NCI-H526 treated with DMSO at 0.1 percent for 48 hours (cell line): ENCODE measurements at regions not wholly inside any gene's neighbourhood (a gene's known extent, or its start where the extent isn't known, plus 50 kb on each side); places are given as distances from the start of the nearest gene placed in this dataset.

Experiments used
- DNase-seq: peaks from one replicate; lab custom pipeline; 2025; lab: John Stamatoyannopoulos, UW

DNA sequence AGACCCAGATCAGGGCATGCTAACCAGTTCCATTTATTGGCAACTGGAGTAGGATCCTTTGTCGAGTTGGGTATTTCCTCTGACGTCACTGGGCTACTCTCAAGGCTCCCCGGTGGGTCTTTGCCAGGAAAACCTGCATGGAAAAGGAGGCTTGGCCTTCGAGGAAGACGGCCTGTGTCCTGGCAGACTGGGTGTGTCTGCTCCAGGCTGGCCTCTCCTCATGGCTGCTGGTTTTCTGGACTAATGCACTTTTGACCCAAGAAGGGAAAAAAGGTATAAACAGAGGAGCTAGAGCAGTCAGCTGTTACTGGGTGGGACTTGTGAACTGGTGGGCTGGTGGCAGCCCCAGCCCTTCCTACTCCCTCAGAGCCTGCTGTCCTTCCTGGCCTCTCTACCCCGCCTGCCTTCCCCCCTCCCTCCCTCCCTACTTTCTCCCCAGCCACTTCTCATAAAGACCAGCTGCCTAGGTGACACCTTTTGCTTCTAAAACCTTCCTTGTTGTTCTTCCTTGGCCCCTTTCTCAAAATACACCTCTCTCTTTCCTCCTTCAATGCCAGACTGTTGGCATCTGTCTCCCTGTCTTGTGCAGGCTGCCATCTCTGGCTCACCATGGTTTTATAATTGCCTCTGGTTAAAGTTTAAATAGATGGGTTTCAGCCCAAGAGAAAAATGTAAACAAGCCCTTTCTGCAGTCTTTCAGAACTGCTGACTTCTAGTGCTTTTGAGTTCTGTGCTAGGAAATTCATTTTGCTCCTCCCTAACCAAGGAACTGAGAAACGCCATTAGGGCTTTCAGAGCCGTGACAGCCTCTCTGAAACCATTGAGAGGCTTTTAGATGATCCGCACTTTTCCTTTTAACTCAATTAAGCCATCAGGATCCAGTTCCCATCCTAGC lies 101.8 kb upstream of the MKLN1 start:
- DNase-seq: no peak

DNA sequence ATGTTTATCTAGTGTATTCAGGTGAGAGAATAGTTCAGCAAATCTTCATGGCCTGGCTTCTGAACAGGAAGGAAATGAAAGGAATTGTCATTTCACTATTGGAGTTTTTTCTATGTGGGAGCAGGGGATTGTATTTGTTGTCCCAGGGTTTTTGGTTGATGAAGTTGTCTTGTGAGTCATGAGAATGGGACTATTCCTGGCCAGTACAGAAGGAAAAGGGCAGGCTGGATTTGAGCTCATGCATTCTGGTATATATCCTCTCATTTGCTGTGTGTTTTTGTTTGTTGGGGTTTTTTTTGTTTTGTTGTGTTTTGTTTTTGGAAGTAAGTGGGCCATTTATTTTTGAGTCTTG lies 101.2 kb upstream of the MKLN1 start:
- DNase-seq: no peak

DNA sequence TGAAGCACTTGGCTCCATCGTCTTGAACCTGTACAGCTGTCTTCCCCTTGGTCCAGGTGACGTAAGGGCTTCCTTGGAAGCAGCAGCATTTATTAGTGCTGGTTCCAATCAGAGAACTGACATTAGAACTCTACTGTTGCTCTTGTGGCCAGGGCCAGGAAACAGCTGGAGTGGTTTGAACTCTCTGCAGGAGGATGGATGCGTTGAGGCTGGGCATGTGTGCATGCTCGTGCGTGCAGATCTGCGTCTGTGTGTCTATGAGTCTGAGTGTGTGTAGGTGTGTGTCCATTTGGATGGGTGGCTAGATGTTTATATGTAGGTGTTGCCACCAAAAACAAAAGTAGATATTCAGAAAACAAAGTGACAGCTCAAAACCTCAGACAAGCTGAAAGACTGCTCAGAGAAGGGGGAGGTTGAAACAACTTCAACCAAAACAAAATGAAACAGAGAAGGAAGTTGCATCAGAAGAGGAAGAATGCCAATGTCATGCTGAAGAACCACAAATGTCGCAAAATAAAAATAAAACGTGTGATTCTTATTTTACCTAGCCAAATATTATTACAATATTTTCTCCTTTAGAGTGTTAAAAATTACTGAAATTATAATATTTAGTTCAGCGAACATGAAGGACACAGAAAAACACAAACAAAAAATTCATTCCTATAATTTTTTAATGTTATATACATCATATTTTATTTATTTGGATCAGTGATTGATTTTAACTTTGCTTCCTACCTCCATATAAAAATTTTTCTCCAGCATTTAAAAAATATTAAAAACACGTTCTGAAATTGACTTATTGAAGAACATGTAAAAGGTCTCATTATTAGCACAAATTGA lies 96.1 kb upstream of the MKLN1 start:
- DNase-seq: no peak

DNA sequence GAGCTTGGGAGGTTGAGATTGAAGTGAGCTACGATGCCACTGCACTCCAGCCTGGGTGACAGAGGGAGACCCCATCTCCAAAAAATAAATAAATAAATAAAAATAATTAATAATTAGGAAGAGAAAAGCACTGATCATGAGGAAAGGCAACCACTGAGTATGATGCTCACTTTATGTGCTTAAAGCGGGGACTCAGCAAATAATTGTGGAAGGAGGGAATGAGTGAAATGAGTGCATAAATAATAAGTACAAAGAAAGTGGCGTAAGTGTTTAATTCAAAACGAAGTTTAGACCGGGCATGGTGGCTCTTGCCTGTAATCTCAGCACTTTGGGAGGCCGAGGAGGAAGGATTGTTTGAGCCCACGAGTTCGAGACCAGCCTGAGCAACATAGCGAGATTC lies 94.9 kb upstream of the MKLN1 start:
- DNase-seq: no peak

DNA sequence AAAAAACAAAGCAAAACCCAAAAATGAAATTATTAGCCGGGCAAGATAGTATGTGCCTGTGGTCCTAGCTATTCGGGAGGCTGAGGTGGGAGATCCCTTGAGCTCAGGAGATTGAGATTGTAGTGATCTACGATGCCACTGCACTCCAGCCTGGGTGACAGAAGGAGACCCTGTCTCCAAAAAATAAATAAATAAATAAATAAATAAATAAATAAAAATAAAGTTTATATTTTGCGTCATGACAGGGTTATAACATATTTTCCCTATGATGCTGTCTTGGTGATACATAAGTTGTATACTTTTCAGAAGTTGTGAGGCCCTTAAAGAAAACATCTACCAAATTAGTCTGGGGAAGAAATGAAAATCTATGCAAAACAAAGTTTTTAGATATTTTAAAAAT lies 94.5 kb upstream of the MKLN1 start:
- DNase-seq: no peak

DNA sequence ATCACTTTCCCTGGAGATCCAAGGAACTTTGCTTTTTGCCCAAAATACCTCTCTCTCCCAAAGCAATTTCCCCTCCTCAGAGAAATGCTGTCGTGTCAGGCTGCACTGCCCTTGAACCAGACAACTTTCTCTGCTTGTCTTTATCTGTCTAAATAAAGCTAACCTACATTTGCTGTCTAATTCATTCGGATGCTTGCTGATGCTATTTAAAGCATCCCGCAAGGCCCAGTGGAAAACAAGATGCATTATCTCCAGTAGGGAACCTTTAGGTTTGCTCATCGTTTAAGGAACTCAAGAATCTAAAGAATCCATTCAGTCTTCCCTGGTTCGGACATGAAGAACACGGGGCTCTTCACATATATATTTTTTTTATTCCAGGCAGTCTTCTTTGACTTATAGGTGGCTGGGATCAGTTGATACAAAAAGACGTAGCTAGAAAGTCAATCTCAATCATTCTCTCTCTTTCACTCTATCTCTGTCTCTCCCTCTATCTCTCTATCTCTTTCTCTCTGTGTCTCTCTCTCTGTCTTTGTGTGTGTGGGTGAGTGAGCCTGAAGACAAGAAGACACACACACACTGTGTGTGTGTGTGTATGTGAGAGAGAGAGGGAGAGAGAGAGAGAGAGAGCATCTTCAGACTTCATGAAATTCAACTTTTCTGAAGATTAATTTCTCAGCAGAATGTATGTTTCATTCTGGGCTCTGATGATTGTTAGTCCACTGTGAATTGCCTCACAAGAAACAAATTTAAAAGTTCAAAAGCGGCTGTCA lies 92.8 kb upstream of the MKLN1 start:
- no peak for DNase-seq

DNA sequence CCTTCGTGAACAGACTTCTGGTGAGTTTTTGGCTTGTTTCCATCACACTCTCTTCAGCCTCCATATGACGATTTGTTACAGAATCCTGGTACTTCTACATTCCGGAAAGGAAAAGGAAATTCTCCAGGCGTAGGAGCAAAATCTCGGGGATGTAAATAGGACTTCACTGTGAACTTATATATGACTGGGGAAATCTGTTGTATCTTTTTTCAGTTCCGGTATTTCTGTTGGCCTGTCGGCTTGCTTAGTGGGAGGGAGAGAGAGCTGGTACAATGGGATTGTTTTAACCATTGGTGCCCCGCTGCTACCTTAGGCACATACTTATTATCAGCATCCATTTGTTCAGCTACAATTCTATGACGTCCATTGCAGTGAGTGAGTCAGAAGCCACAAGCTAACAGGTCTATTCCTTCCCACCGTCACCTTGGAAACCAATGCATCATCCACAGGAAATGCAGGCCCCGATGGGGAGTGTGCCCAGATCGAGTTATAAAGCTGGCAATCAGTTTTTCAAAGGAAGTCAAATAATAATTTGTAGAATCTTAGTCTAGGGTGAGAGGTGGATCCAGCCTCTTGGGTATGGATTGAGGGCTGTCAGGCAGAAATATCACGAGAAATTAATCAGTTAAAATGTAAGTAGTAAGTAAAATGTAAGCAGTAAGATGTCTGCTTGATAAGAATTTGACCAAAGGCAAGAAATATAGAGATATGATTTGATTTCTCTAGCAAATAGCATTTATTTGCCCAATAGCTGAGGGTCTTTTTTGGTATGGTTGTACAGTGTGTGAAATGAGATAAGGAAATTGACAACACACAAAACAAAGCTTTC lies 92.0 kb upstream of the MKLN1 start:
- no peak for DNase-seq

DNA sequence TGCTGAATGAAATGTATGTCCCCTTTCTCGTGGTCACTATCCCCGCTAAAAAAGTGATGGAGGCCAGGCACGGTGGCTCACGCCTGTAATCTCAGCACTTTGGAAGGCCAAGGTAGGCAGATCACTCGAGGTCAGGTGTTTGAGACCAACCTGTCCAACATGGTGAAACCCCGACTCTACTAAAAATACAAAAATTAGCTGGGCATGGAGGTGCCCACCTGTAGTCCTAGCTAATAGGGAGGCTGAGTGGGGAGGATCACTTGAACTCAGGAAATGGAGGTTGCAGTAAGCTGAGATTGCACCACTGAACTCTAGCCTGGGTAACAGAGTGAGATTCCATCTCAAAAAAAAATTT lies 91.4 kb upstream of the MKLN1 start:
- no peak for DNase-seq

DNA sequence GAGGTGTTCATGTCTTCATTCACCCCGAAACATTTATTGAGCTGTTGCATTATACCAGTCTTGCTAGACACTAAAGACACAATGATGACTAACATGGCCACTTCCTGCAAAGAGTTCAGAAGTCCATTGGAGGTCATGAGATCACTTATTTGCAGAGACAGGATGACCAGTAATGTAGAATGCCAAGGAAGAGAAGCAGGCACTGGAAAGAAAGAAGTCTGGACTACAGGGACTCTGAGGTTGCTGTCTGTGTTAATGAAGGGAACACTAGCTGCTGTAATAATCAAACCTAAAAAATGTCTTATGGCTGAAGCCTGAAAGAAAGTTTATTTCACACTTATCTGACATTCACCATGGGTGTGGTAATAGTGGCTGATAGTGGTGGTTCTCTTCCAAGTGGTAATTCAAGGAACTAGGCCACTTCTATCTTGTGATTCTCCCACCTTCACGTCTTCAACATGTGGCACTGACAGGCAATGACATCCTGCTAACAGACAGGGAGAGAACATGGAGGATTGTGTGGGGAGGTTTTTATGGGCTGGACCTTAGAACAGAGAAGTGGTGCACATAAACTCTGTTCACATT lies 89.2 kb upstream of the MKLN1 start:
- no peak for DNase-seq

DNA sequence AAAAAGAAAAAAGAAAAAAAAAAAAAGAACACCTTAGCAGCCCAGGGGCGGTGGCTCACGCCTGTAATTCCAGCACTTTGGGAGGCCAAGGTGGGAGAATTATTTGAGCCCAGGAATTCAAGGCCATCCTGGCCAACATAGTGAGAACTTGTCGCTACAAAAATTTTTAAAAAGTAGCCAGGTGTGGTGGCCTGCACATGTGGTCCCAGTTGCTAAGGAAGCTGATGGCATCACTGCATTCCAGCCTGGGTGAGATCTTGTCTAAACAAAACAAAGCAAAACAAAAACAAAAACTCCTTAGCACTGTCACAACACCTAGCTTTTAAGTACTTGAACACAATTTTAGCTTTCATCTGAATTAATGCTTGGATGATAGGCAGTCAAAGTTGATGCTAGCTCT lies 86.3 kb upstream of the MKLN1 start:
- DNase-seq: no peak

DNA sequence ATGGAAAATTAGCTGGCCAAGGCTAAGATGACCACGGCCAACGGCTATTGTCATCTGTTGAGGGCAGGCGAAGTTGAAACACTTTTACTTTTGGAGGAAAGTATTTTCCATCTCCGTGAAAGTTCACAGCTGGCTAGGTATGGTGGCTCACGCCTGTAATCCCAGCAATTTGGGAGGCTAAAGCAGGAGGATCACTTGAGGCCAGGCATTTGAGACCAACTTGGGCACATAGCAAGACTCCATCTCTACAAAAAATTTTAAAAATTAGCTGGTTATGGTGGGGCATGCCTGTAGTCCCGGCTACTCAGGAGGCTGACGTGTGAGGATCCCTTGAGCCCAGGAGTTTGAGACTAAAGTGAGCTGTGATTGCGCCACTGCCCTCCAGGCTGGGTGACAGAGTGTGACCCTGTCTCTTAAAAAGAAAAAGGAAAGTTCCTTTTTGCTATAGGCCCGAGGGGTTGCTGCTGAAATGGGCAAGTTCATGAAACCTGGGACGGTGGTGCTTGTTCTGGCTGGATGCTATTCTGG lies 85.5 kb upstream of the MKLN1 start:
- no peak for DNase-seq

DNA sequence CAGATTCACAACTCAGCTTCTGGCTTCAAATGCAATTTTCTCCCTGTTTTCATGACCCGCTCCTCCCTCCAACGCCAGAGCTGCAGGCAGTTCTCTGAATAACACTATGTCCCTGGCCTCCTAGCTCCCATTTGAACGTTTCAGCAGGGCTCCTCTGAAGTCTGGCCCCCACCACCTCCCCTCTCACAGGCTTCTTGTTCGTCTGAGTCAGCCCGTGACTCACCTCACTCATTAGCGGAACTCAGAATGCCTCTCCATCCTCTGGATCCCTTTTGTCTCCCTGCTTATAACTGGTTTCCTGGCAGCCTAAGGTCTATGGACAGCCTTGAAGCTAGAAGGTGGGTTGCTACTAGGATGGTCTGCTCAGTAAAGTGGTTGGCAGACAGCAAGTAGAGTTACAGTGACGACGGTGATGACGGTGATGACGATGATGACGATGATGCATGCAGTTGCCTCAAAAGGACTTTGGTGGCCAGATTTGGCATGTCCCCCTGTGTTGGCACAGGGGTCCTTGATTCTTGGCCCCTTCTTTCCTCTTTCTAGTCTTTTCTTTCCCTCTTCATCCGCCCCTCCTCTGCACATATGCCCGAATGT lies 83.3 kb upstream of the MKLN1 start:
- no peak for DNase-seq

DNA sequence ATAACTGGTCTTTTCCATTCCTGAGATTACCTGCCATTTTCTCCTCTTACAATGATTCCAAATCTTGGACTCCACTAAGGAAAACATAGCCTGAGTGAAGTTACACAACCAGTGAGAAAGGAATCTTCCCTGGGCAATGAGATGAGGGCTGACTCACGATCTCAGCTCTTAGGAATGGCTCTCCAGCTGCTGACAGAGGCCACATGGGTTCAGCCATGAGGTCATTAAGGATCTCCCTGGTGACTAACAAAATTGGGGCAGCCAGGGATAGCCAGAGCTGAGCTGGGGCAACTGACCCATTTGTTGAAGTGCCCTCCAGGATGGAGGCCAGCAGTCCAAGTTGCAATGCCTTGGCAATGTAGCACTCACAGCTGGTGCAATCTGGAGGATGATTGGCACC lies 78.7 kb upstream of the MKLN1 start:
- no peak for DNase-seq

DNA sequence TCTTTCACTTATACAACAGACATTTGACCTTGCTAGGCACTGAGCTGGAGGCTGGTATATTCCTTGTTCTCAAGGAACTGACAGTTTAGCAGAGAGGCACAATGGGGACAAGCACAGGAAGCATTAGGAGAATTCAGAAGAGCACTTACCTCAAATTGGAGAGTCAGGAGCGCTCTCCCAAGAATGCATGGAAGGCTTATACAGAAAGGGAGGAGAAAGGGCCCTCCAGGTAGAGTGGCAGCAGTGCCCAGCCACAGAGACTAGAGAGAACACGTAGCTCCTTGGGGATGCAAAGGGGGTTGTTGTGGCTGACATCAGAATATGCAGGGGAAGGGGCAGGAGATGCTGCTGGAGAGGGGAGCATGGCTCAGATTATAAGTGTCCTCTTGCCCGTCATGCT lies 78.2 kb upstream of the MKLN1 start:
- DNase-seq: no peak

DNA sequence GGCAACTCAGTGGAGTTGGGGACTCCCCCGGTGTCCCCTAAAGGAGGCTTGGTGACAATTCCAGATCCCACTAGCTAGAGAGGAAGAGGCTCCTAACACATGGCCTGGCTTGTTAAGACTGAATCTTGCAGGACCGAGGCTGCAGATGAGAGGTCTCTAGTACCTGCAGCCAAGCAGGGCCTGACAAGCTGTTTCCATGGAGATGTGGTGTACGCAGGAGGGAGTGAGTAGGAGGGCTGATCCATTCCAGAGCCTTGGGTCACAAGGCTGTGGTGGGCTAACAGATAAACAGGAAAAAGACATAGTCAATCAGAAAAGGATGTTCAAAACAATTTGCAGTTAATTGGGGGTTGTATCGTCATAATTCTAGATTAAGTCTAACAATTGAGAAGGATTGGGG lies 77.3 kb upstream of the MKLN1 start:
- no peak for DNase-seq

DNA sequence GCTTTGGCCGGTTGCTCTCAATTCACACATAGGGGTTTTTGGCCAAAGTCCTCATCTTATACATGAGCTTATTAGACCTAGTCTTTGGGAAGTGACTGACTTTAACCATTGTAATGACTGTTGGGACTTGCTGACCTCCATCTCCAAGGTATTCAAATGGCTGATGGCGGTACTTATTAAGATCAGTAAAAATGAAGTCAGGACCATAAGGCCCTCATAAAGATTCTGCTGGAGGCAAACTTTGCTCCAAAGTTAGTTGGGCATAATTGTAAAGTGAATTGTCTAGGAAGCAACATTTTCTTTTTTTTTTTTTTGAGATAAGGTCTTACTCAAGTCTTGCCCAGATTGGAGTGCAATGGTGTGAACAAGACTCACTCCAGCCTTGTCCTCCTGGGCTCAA lies 76.3 kb upstream of the MKLN1 start:
- DNase-seq: no peak

DNA sequence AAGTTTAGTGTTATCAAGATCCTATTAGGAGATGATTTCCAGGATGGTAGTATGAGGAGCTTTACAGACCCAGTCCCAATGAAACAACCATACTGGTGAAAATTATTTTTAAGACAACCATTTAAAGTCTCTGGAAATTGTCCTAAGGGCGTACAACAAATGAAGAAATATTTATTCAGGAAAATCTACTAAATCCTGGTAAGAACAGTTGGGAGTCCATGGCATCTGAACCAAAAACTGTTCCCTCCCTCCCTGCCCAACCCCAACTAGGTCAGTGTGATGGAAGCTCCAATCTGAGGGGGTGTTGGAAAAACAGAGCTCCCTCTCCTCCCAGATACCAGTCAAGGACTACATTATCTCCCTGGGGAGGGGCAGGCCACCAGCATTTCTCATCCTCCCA lies 74.7 kb upstream of the MKLN1 start:
- no peak for DNase-seq

DNA sequence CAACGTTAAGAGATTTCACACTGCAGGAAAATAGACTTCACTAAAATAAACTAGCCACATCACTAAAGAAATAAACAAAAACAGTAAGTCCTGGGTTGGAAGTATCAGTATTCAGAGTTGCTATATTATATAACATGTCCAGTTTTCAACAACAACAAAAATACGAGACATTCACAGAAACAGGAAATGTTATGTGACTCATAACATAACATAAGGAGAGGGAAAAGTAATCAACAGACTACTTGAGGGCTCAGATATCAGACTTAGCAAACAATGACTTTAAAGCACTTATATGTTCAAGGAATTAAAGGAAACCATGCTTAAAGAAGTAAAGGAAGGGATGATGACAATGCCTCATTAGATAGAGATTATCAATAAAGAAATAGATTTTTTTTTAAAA lies 73.5 kb upstream of the MKLN1 start:
- no peak for DNase-seq

DNA sequence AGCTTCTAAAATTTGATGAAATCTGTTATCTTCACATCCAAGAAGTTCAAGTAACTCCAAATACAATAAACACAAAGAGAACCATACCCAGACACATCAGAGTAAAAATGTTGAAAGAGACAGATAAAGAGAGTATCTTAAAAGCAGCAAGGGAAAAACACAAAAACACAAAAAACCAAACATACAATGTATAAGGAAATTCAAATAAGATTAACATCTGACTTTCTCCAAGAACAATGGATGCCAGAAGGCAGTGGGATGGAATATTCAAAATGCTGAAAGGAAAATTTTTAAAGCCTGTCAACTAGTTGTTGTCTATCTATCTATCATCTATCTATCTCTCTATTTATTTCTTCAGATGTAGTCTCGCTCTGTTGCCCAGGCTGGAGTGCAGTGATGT lies 72.4 kb upstream of the MKLN1 start:
- no peak for DNase-seq

DNA sequence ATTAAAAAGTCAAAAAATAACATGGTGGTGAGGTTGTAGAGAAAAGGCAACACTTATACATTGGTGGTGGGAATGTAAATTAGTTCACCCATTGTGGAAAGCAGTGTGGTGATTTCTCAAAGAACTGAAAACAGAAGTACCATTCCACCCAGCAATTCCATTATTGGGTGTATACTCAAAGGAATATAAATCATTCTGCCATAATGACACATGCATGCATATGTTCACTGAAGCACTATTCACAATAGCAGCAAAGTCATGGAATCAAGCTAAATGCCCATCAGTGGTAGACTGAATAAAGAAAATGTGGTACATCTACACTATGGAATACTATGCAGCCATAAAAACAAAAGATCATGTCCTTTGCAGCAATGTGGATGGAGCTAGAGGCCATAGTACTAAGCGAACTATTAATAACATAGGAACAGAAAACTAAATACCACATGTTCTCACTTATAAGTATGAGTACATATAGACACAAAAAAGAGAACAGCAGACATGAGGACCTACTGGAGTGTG lies 66.1 kb upstream of the MKLN1 start:
- no peak for DNase-seq

DNA sequence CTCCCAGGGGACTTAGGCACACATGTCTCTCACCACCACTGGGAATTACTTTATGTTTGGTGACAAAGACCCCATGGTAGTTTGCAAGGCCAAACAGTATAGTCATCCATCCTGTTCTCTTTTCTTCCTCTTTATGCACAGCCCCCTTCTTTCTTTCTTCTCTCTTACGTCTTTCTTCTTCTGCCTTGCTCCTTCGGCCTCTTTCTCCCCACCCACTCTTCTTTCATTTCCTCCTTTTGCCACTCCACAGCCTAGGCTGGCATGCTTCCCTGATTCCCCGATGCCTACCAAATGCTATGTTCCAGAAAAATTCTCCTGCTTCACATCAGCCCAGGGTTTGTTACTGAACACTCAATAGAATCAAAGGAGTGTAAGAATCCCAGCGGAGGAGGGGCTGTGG lies 62.4 kb upstream of the MKLN1 start:
- DNase-seq: no peak
